ENCODE measurements at regions not wholly inside any gene's neighbourhood (a gene's known extent, or its start where the extent isn't known, plus 50 kb on each side); places are given as distances from the start of the nearest gene placed in this dataset.
A peak's percentile ranks its signal among the peaks of the same experiment; 100 is the strongest.

- DNase-seq, result no peak
Observed at GRCh38 chr18:5091741-5092140, 105.3 kb downstream of the AKAIN1 start.

- DNase-seq, result no peak
Observed at GRCh38 chr18:5075297-5075696, 121.8 kb downstream of the AKAIN1 start.

GRCh38 chr18:5073026-5073944, 123.8 kb downstream of the AKAIN1 start:
- peak; percentile 79 for DNase-seq

- DNase-seq, result no peak
Observed at GRCh38 chr18:5068851-5069250, 128.2 kb downstream of the AKAIN1 start.

DNA sequence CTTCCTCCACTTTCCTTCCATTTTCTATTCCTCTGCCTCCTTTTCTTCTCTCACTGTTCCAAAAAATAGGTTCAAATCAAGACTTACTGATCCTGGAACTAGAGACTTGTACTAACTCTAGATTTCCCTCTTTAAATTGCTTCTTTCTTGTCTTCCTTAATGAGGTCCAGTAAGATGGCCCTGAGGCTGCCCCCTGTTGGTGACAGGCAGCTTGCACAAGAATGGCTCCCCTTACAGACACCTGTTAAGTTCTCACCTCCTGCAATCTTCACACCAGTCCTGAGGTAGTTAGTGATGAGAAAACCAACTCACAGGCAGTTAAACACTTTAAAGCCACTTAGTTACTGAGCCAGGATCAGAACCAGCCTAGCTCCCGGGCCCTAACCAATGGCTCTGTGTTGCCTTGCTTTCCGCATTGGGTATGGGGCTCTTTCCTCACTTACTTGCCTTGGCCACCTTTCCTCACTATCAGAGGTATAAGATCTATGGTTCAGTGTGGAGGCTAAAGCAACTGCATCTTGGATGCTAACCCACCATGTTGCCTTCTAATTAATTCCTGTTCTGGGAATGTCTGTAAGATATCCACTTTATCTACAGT, 130.6 kb downstream of the AKAIN1 start:
- no peak for DNase-seq

DNA sequence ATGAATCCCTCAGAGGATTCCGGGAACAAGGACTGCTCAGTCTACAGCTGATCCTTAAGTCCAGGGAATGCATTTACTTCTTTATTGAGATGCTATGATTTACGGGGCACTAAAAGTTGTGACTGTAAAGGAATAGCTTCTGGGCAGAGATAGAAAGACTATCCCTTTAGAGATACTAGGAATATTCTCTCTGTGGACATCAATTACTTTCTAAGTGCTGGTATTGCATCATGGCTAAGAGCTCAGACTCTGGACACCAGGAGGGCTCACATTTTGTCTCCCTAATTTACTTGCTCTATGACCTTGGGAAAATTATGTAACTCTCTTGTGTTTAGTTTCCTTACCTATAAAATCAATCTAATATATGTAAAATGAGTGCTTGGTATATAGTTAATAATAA, 131.4 kb downstream of the AKAIN1 start:
- DNase-seq, result no peak

- DNase-seq, result no peak
Observed at GRCh38 chr18:5064841-5065370, 132.2 kb downstream of the AKAIN1 start.

DNA sequence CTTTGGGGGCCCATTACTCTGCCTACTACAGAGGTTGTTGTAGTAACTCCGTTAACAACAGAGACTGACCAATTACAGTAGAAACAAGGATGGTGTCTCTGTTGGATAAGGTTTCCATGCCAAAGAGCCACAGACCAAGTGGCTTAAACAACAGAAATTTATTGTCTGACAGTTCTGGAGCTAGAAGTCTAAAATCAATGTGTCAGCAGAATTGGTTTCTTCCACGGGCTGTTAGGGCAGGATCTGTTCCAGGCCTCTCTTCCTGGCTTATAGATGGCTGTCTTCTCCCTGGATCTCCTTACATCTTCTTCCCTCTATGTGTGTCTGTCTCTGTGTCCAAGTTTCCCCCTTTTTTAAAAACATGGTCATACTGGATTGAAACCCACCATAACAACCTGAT, 135.3 kb downstream of the AKAIN1 start:
- no peak for DNase-seq

GRCh38 chr18:5060543-5060942, 136.5 kb downstream of the AKAIN1 start:
- DNase-seq, result no peak

DNA sequence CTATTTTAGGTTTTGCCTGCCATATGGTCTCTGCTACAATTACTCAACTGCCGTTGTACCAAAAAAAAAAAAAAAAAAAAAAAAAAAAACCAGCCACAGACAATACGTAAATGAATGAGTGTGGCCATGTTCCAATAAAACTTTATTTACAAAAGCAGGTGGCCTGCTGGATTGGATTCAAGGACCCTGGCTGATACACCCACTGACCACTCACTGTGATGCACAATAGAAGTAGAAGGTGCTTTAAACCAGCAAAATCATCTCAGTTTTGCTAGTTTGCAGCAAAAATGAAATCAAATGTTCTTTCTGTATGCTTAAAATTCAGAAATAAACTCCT, 137.4 kb downstream of the AKAIN1 start:
- DNase-seq, result no peak

- peak; percentile 82 for DNase-seq
Observed at GRCh38 chr18:5058768-5059695, 138.0 kb downstream of the AKAIN1 start.

DNA sequence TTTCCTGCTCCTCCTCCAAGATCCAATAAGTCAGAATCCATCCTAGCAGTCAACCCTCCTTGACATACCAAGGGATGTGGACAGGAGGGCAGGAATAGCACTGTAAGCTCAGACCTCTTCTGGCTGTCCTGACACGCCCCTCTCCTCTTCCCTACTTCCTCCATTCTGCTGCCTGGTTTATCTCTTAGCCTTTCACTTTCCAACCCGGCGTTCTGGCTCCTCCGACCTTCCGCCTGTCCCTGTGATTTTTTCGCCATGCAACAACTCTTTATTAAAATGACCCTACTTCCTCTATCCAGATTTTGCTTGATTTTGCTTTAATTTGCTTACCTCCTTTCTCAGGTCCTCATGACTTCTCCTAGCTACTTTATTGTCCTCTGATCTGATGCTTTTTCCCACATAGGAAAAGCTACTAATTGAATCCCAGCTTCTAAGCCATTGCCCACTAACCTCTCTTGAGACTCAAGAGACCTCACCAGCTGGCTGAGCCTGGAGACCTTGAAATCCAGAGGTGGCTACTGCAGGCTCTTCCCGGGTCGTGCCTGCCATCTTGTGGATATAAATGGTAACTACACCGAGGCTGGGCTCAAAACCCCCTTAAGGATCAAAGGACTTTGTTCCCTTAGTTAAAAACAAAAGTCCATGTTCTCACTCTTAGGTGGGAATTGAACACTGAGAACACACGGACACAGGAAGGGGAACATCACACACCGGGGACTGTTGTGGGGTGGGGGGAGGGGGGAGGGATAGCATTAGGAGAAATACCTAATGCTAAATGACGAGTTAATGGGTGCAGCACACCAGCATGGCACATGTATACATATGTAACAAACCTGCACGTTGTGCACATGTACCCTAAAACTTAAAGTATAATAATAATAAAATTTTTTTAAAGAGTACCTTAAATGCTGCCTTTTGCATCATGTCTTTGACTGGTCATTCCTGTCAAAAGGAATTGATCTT, 139.4 kb downstream of the AKAIN1 start:
- peak; percentile 87 for DNase-seq

GRCh38 chr18:5052491-5052890, 144.6 kb downstream of the AKAIN1 start:
- no peak for DNase-seq

DNA sequence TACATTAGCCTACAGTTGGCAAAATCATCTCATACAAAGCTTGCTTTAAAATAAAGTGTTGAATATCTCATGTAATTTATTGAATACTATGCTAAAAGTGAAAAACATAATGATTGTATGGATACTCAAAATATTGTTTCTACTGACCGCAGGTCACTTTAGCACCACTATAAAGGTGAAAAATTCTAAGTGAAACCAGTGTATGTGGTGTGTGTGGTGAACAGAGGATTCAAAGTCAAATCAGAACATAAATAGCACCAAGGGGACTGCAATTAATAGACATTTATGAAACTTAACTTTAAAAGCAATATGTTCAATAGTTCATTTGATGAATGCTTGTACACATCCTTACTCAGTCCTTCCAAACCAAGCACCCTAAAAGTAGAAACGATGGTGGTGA, 145.8 kb downstream of the AKAIN1 start:
- no peak for DNase-seq

DNA sequence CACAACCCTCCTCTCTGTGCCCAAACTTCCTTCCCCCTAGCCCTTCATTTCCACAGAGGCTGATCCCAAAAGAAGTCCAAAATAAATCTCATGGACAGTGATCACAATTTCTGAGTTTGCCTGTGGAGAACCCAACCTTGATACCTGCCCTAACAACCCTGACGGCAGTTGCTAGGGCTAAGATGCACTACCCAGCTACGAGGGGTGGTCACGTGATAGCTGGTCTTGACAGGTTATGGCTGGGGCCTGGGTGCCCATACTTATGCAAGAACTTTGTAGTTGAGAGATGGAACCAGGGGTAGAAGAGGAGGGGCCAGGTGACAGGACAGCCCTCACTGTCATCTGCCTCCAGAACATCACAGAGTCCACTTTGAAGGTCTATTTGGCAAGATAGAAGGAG, 147.9 kb downstream of the AKAIN1 start:
- no peak for DNase-seq

- no peak for DNase-seq
Observed at GRCh38 chr18:5040476-5040875, 156.6 kb downstream of the AKAIN1 start.

DNA sequence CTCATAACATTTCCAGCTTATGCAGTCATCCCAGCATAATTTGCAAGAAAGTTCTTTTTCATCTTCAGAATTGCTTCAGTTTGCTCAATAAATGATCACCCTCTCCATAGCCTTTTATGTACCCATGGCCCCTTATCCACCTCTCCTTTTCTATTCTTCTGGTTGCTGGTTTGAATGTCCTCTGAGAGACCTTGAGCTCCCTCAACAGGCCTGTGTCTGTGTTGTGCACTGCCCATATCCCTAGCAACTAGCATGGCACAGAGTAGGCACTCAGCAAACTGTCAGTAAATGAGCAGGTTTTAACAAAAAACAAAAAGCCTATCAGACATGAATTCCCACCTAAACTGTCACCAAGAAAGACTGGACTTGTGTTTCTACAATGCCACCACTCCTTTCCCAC, 160.5 kb downstream of the AKAIN1 start:
- no peak for DNase-seq

DNA sequence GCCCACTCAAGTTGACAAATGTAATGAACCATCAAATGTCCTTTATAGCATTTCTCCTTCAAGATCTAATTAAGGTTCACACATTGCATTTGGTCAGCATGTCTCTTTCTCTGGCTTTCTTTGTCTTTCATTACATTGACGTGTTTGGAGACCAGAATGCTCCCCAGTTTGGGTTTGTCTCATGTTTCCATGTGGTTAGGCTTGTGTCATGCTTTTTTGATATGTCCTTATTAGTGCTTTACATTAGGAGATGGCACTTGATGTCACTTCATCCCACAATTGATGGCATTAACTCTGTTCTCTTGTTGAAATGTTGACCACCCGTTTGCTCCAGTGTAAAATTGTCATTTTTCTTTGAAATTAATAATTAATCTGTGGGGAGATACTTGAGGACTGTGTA, 165.8 kb downstream of the AKAIN1 start:
- no peak for DNase-seq

DNA sequence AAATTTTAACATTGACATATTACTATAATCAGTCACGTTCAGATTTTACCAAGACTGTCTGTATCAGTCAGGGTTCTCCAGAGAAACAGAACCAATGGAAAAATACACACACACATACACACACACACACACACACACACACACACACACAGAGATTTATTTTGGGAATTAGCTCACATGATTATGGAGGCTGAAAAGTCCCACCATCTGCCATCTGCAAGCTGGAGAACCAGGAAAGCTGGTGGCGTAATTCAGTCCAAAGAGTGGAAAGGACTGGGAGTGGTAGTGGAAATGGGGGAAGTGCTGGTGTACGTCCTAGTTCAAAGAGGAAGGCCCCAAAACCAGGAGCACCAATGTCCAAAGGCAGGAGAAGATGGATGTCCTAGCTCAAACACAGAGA, 166.4 kb downstream of the AKAIN1 start:
- peak; percentile 21 for DNase-seq

GRCh38 chr18:5029592-5029991, 167.5 kb downstream of the AKAIN1 start:
- no peak for DNase-seq

- DNase-seq, result no peak
Observed at GRCh38 chr18:5024741-5025140, 172.3 kb downstream of the AKAIN1 start.

- no peak for DNase-seq
Observed at GRCh38 chr18:5021558-5021957, 175.5 kb downstream of the AKAIN1 start.

All from NCI-H2171 treated with DMSO at 0.1 percent for 48 hours (cell line).